ENCODE measurements at regions not wholly inside any gene's neighbourhood (a gene's known extent, or its start where the extent isn't known, plus 50 kb on each side); places are given as distances from the start of the nearest gene placed in this dataset.

GRCh38 chrX:40213092-40213491, 115.3 kb upstream of the BCOR start:
- no peaks in the 10 kb centered on the region for H3K27me3 ChIP-seq
- H3K36me3 ChIP-seq (ENCODE audit: low read depth, missing control alignments), result no peaks in the 10 kb centered on the region
- 82 to 99% methylated on average over 3 of the region's 3 CpGs for WGBS, 2 donors
- H3K9me3 ChIP-seq, result no peaks in the 10 kb centered on the region
- TF ChIP-seq POLR2A (IDR thresholded peaks at IDR 0.05) (no peak), CTCF (IDR thresholded peaks at IDR 0.05) (no peak)
- intact Hi-C loops (cut with DNase I; ENCODE audit: low total_unique reads), result no loop called here
- no peak overlapping the region for H3K4me3 ChIP-seq
- DNase-seq, result no peak
- H3K27ac ChIP-seq, result no peak overlapping the region
- no peaks in the 10 kb centered on the region for H3K4me1 ChIP-seq

GRCh38 chrX:40209951-40210617, 112.3 kb upstream of the BCOR start:
- Histone ChIP-seq H3K9me3 (no peaks in the 10 kb centered on the region), H3K36me3 (ENCODE audit: low read depth, missing control alignments) (no peaks in the 10 kb centered on the region), H3K4me3 (no peak overlapping the region), H3K4me1 (no peaks in the 10 kb centered on the region), H3K27ac (no peak overlapping the region), H3K27me3 (no peaks in the 10 kb centered on the region)
- WGBS, 2 donors, result 79 to 93% methylated on average over 3 to 4 of the region's 4 CpGs
- no peak for DNase-seq
- intact Hi-C loops (cut with DNase I; ENCODE audit: low total_unique reads), result no loop called here
- TF ChIP-seq CTCF (IDR thresholded peaks at IDR 0.05) (no peak), POLR2A (IDR thresholded peaks at IDR 0.05) (no peak)

- Histone ChIP-seq H3K4me3 (no peak overlapping the region), H3K36me3 (ENCODE audit: low read depth, missing control alignments) (no peaks in the 10 kb centered on the region), H3K27me3 (no peaks in the 10 kb centered on the region), H3K9me3 (no peaks in the 10 kb centered on the region), H3K4me1 (no peaks in the 10 kb centered on the region), H3K27ac (no peak overlapping the region)
- 96 to 97% methylated on average over 4 of the region's 4 CpGs for WGBS, 2 donors
- intact Hi-C loops (cut with DNase I; ENCODE audit: low total_unique reads), result no loop called here
- no peak for TF ChIP-seq POLR2A (IDR thresholded peaks at IDR 0.05)
- TF ChIP-seq CTCF (IDR thresholded peaks at IDR 0.05), result no peak
- no peak for DNase-seq
Observed at GRCh38 chrX:40207626-40208025, 109.9 kb upstream of the BCOR start.

- Histone ChIP-seq H3K27me3 (no peaks in the 10 kb centered on the region), H3K9me3 (no peaks in the 10 kb centered on the region), H3K4me1 (no peaks in the 10 kb centered on the region), H3K27ac (no peak overlapping the region), H3K36me3 (ENCODE audit: low read depth, missing control alignments) (no peaks in the 10 kb centered on the region), H3K4me3 (no peak overlapping the region)
- WGBS, 2 donors, result 53 to 63% methylated on average over 8 of the region's 26 CpGs
- no peak for DNase-seq
- TF ChIP-seq POLR2A (IDR thresholded peaks at IDR 0.05) (no peak), CTCF (IDR thresholded peaks at IDR 0.05) (no peak)
- intact Hi-C loops (cut with DNase I; ENCODE audit: low total_unique reads), result no loop called here
Observed at GRCh38 chrX:40205471-40205870, 107.7 kb upstream of the BCOR start.

- H3K9me3 ChIP-seq, result no peaks in the 10 kb centered on the region
- no peaks in the 10 kb centered on the region for H3K36me3 ChIP-seq (ENCODE audit: low read depth, missing control alignments)
- H3K27me3 ChIP-seq, result no peaks in the 10 kb centered on the region
- H3K4me3 ChIP-seq, result no peak overlapping the region
- no peak for DNase-seq
- intact Hi-C loops (cut with DNase I; ENCODE audit: low total_unique reads), result no loop called here
- WGBS, 2 donors, result 79 to 100% methylated on average over 3 to 5 of the region's 5 CpGs
- H3K27ac ChIP-seq, result no peak overlapping the region
- no peaks in the 10 kb centered on the region for H3K4me1 ChIP-seq
- TF ChIP-seq CTCF (IDR thresholded peaks at IDR 0.05) (no peak), POLR2A (IDR thresholded peaks at IDR 0.05) (no peak)
Observed at GRCh38 chrX:40202456-40202855, 104.7 kb upstream of the BCOR start.

Data from testis (tissue), 2 donors.